Endothelial cell of umbilical vein (primary cell): ENCODE measurements at regions not wholly inside any gene's neighbourhood (a gene's known extent, or its start where the extent isn't known, plus 50 kb on each side); places are given as distances from the start of the nearest gene placed in this dataset.

ENCODE experiments used
- BruUV-seq: library from RNA; stranded (reverse); fragments of 400-500 nt; replicated peaks from 2 replicates; lab custom pipeline; 2021; lab: Mats Ljungman, UMichigan
- CTCF ChIA-PET: fragments of 300-600, 350-600 bp; sonication (Branson Sonifier 250); formaldehyde crosslinking; loops from one replicate; lab custom pipeline; 2021; ENCODE audit warnings: antibody characterized with exemption, inconsistent platforms; lab: Charles Lee
- POLR2A ChIA-PET: fragments of 300-600, 350-600 bp; sonication (Branson Sonifier 250); formaldehyde crosslinking; loops from one replicate; lab custom pipeline; 2021; ENCODE audit warnings: antibody characterized with exemption, inconsistent platforms; lab: Charles Lee
- DNase-seq: peaks from one replicate; pipeline ENCODE4 v3.0.0-alpha.2; 2011; ENCODE audit warnings: low read depth, low spot score
- FAIRE-seq: peaks from 2 replicates; lab custom pipeline; 2011; peaks lifted over from hg19 to GRCh38; lab: Jason Lieb, UNC
- H2AFZ ChIP-seq: 2 replicates; pipeline ENCODE4 v1.6.0; 2012; ENCODE audit warnings: low read depth, low read length, control low read depth, inconsistent platforms
- H3K27ac ChIP-seq: 2 replicates; pipeline ENCODE4 v1.5.1; 2011; ENCODE audit warnings: low read depth, mild to moderate bottlenecking, control low read depth, low read length, moderate library complexity; ENCODE audit not compliant: insufficient read depth
- H3K27me3 ChIP-seq, 2 experiments: 2 replicates each; pipeline versions ENCODE4 v1.6.0 to v1.6.1; 2011; ENCODE audit warnings: low read length in 2 of 2, mixed read lengths in 1 of 2; ENCODE audit not compliant: control insufficient read depth in 2 of 2, insufficient read depth in 2 of 2
- H3K36me3 ChIP-seq, 2 experiments: 2 replicates in 1 of 2; 3 replicates in 1 of 2; pipeline ENCODE4 v1.5.1; 2011; ENCODE audit warnings: low read length in 2 of 2, mild to moderate bottlenecking in 1 of 2, moderate library complexity in 1 of 2; ENCODE audit not compliant: control insufficient read depth in 2 of 2, insufficient read depth in 2 of 2; ENCODE audit errors: extremely low read depth in 1 of 2
- H3K4me1 ChIP-seq: 3 replicates; pipeline ENCODE4 v1.5.1; 2011; ENCODE audit warnings: mild to moderate bottlenecking, low read length; ENCODE audit not compliant: control insufficient read depth, insufficient read depth; ENCODE audit errors: extremely low read depth
- H3K4me2 ChIP-seq: 2 replicates; pipeline ENCODE4 v1.6.1; 2011; ENCODE audit warnings: low read length, control low read depth, mixed read lengths; ENCODE audit not compliant: insufficient read depth
- H3K4me3 ChIP-seq, 3 experiments: fragments of 200-600 bp in 1 of 3; sonication (generic), shearing (Covaris generic) in 1 of 3; replicated peaks in 1 of 3; 2 replicates each; pipeline ENCODE4 v1.5.1; 2011 to 2016; ENCODE audit warnings: control low read depth in 3 of 3, low read length in 3 of 3, mild to moderate bottlenecking in 2 of 3, inconsistent platforms in 1 of 3, low read depth in 1 of 3, moderate library complexity in 1 of 3; ENCODE audit not compliant: insufficient read depth in 1 of 3
- H3K79me2 ChIP-seq: 2 replicates; pipeline ENCODE4 v1.6.0; 2012; ENCODE audit warnings: low read length, inconsistent platforms; ENCODE audit not compliant: control insufficient read depth, insufficient read depth
- H3K9ac ChIP-seq: replicated peaks from 2 replicates; pipeline ENCODE3; 2011; ENCODE audit warnings: low read length, control low read depth; ENCODE audit not compliant: insufficient read depth; ENCODE audit errors: extremely low read depth
- H3K9me1 ChIP-seq: replicated peaks from 3 replicates; pipeline ENCODE4 v1.6.0; 2011; ENCODE audit warnings: mild to moderate bottlenecking, low read length; ENCODE audit not compliant: control insufficient read depth, insufficient read depth; ENCODE audit errors: extremely low read depth
- H3K9me3 ChIP-seq: replicated peaks from 2 replicates; pipeline ENCODE4 v1.5.1; 2012; ENCODE audit warnings: low read length, inconsistent platforms; ENCODE audit not compliant: control insufficient read depth, insufficient read depth
- H4K20me1 ChIP-seq: replicated peaks from 2 replicates; pipeline ENCODE3; 2011; ENCODE audit warnings: mild to moderate bottlenecking, low read length; ENCODE audit not compliant: control insufficient read depth, insufficient read depth; ENCODE audit errors: extremely low read depth
- EZH2 ChIP-seq: IDR thresholded peaks from 2 replicates; pipeline ENCODE4 v1.6.1; 2012; ENCODE audit warnings: borderline replicate concordance, low read depth, mild to moderate bottlenecking, moderate library complexity, low read length, inconsistent platforms; ENCODE audit not compliant: severe bottlenecking
- FOS ChIP-seq: IDR thresholded peaks from 2 replicates; pipeline ENCODE4 v1.6.1; 2011; ENCODE audit warnings: mild to moderate bottlenecking, low read length, moderate library complexity, borderline replicate concordance; ENCODE audit not compliant: insufficient read depth
- GATA2 ChIP-seq: IDR thresholded peaks from 2 replicates; pipeline ENCODE4 v1.7.0; 2011; ENCODE audit warnings: low read depth, mild to moderate bottlenecking, moderate library complexity, mixed read lengths, low read length; ENCODE audit not compliant: insufficient read length, insufficient read depth
- JUN ChIP-seq: IDR thresholded peaks from 2 replicates; pipeline ENCODE4 v1.6.1; 2011; ENCODE audit warnings: borderline replicate concordance, low read depth; ENCODE audit not compliant: insufficient read length, insufficient read depth
- MYC ChIP-seq: IDR thresholded peaks from one replicate; pipeline ENCODE4 v1.6.1; 2011; ENCODE audit warnings: mild to moderate bottlenecking, low read depth, low read length
- POLR2A ChIP-seq: IDR thresholded peaks from 2 replicates; pipeline ENCODE4 v1.6.1; 2012; ENCODE audit warnings: low read depth, mild to moderate bottlenecking, control low read depth, low read length
- POLR2AphosphoS5 ChIP-seq: IDR thresholded peaks from 2 replicates; pipeline ENCODE4 v1.6.1; 2012; ENCODE audit warnings: low read depth, mild to moderate bottlenecking, control low read depth, low read length, moderate library complexity; ENCODE audit not compliant: insufficient read depth
- dilution Hi-C: fragments of 300-500 bp; cut with MboI; formaldehyde crosslinking; loops from one replicate; pipeline ENCODE4 v1.15.0; 2019; ENCODE audit warnings: low sequenced_read_pairs; ENCODE audit not compliant: extremely low pct_ligation_motif_present
- intact Hi-C: fragments of 100-400 bp; cut with micrococcal nuclease; formaldehyde crosslinking; loops from one replicate; pipeline ENCODE4 v1.10.0; 2022
- TF ChIP-seq, protein P1 (sequence below), 2 donors: IDR thresholded peaks; 1 replicate in 1 of 2; 2 replicates in 1 of 2; pipeline ENCODE4 v1.5.1; 2011; ENCODE audit warnings: low read length in 2 of 2, mild to moderate bottlenecking in 2 of 2, moderate library complexity in 2 of 2, control low read depth in 1 of 2, inconsistent platforms in 1 of 2, low read depth in 1 of 2; ENCODE audit not compliant: insufficient read depth in 1 of 2; ENCODE audit errors: extremely low read depth in 1 of 2
- TF ChIP-seq, protein P2 (sequence below): IDR thresholded peaks from 2 replicates; pipeline ENCODE4 v1.6.1; 2011; ENCODE audit not compliant: insufficient read depth, insufficient read length

DNA sequence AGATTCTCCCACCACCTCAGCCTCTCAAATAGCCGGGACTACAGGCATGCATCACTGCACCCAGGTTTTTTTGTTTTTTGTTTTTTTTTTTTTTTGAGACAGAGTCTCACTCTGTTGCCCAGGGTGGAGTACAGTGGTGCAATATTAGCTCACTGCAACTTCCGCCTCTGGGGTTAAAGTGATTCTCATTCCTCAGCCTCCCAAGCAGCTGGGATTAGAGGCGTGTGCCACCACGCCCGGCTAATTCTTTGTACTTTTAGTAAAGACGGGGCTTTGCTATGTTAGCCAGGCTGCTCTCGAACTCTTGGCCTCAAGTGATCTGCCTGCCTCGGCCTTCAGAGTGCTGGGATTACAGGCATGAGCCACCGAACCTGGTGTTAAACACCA lies 107.5 kb upstream of the KIF5B start:
- no peak overlapping the region for H2AFZ ChIP-seq
- H3K9ac ChIP-seq: no peak overlapping the region
- no peak for TF ChIP-seq EZH2
- TF ChIP-seq POLR2AphosphoS5: no peak
- TF ChIP-seq, protein P1, sequence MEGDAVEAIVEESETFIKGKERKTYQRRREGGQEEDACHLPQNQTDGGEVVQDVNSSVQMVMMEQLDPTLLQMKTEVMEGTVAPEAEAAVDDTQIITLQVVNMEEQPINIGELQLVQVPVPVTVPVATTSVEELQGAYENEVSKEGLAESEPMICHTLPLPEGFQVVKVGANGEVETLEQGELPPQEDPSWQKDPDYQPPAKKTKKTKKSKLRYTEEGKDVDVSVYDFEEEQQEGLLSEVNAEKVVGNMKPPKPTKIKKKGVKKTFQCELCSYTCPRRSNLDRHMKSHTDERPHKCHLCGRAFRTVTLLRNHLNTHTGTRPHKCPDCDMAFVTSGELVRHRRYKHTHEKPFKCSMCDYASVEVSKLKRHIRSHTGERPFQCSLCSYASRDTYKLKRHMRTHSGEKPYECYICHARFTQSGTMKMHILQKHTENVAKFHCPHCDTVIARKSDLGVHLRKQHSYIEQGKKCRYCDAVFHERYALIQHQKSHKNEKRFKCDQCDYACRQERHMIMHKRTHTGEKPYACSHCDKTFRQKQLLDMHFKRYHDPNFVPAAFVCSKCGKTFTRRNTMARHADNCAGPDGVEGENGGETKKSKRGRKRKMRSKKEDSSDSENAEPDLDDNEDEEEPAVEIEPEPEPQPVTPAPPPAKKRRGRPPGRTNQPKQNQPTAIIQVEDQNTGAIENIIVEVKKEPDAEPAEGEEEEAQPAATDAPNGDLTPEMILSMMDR (IDR thresholded peaks at IDR 0.05; ENCODE audit: extremely low read depth in 1 of 2, insufficient read depth in 1 of 2, low read depth in 1 of 2, low read length in 2 of 2): no peak
- TF ChIP-seq MYC: no peak
- TF ChIP-seq, protein P2, sequence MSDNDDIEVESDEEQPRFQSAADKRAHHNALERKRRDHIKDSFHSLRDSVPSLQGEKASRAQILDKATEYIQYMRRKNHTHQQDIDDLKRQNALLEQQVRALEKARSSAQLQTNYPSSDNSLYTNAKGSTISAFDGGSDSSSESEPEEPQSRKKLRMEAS: no peak
- no peak for TF ChIP-seq JUN
- TF ChIP-seq GATA2: no peak
- no peak for TF ChIP-seq FOS
- TF ChIP-seq POLR2A: no peak
- ChIA-PET POLR2A (no interaction called here), CTCF (interaction anchor here (1.5 kb wide), 1 partner anchor 27 kb away, joined by 4 read pairs; no protein-coding TSS in a partner anchor)
- BruUV-seq: no TSS peak
- no peaks in the 10 kb centered on the region for H3K9me3 ChIP-seq
- H4K20me1 ChIP-seq: no peaks in the 10 kb centered on the region
- H3K27ac ChIP-seq: no peak overlapping the region
- no peak overlapping the region for H3K4me2 ChIP-seq
- no peaks in the 10 kb centered on the region for H3K9me1 ChIP-seq
- dilution Hi-C loops (no loop called here), intact Hi-C loops (no loop called here)
- no peaks in the 10 kb centered on the region for H3K4me1 ChIP-seq
- FAIRE-seq (no peak), DNase-seq (no peak)
- H3K4me3 ChIP-seq: no peak overlapping the region
- no peaks in the 10 kb centered on the region for H3K79me2 ChIP-seq
- H3K36me3 ChIP-seq: no peaks in the 10 kb centered on the region
- H3K27me3 ChIP-seq: peaks cover 0 to 7% of the 10 kb centered on the region in 2 experiments
